ENCODE measurements at regions not wholly inside any gene's neighbourhood (a gene's known extent, or its start where the extent isn't known, plus 50 kb on each side); places are given as distances from the start of the nearest gene placed in this dataset.

DNA sequence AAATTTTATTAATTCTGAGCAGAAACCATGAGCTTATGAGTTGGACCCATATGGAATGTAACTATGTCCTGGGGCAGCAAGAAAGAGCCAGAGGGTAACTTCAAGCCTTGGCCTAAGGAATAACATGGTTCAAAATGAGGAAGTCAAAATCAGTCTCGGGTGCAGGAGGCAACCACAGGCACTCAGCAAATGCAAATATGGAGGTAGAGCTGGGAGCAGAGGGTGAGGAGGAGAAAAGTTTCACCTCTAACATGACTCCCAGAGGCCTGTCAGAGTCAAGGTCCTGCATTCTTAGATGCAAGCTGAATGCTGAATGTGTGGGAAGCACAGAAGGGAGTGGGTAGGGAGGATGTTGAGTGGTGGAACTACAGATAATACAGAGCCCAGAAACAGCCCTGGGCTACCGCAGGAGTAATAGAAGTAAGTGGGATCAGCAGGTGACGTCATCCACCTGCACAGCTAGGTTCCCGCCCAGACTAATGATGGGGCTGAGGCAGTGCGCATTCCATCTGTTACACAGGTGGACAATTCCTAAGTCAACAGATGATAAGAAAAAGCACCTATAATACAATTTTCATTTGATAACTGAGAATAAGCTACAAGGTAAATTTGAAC lies 279.8 kb upstream of the ARRDC4 start:
- no peak for DNase-seq

- DNase-seq = no peak
These were observed 276.7 kb upstream of the ARRDC4 start for GRCh38 chr15:97683831-97684230.

GRCh38 chr15:97684249-97684648 lies 276.3 kb upstream of the ARRDC4 start:
- no peak for DNase-seq

DNA sequence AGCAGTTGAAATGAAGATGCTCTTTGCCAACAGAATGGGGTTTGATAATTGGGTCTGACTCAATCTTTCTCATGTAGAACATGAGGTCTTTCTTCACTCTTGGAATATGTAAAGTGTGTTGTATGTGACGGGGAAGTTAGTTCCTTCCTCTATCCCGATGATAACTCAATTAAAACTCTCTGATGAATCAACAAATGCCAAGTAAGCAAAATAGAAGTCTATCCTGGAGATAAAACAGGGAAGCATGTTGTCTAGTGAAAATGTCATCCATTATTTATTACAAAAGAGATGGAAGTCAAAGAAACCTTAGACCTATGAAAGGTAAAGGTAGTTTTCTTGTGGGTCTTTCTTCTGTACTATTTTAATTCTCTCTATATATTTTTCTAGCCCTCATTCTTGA lies 274.2 kb upstream of the ARRDC4 start:
- DNase-seq = no peak

DNA sequence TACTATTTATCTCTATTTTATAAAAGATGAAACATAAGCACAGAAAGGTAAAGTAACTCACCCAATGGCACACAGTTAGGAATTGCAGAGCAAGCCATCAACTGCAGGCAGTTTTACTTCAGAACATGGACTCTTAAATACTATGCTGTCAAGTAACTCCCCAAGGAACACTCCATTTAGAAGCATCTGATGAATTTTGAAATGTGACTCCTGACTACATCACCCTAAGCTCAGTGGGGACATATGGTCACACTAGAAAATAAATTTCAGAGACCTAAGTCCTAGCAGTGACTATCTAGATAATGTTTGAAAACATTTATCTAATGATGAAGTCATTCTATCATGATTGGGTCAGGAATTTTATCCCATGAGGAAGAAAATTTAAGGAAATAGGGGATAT lies 272.8 kb upstream of the ARRDC4 start:
- no peak for DNase-seq

DNA sequence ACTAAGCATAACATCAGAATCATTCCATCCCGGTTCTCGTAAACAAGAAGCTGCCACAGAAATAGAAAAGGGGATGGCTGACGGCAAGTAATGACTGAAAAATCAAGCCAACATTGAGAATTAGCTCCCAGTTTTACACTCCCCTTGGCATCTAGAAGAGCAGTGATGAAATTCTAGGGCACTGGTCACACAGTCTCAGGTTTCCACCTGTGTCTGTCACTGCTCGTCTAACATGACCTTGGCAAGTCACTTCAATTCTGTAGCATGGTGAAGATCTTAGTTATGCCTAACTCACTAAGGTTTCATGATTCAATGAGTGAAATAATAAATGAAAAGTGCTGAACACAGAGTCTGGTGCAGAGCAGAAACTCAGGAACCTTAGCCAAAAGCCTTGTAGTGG lies 272.3 kb upstream of the ARRDC4 start:
- DNase-seq = no peak

DNA sequence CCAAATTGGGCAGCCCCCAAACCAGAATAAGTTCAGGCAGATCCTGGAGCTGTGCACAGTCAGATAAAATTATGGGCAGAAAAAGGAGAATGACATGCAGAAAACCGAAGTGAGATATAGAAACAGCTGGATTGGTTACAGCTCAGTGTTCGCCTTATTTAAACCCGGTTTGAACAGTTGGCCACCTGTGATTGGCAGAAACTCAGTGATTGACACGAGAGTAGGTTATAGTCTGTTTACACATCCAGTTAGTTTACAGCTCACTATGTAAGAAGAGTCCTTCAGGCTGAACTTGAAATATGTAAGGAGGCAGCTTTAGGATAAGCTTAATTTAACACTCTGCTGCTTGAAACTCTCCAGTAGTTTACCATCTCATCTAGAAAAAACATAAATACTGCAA lies 271.6 kb upstream of the ARRDC4 start:
- no peak for DNase-seq

- no peak for DNase-seq
These were observed 269.4 kb upstream of the ARRDC4 start for GRCh38 chr15:97691078-97691477.

DNA sequence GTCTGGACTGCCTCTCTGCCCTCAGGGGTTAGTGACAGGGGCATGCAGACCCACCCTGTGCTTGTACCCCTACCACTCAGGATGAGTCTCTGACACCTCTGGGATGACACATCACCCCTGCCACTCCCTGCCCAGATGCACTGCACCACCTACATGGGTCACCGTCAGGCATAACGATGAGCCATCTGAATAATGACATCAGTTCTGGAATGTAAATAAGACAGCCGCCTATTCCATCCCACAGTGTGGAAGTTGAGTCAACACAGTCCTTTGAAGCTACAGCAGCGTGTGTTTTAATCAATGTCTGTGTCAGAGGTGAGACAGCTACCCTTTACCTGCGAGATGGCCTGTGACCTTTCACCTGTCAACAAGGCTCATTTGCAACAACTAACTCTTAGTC lies 268.7 kb upstream of the ARRDC4 start:
- DNase-seq = no peak

- no peak for DNase-seq
These were observed 268.0 kb upstream of the ARRDC4 start for GRCh38 chr15:97692301-97693015.

GRCh38 chr15:97694456-97694855 lies 266.0 kb upstream of the ARRDC4 start:
- DNase-seq = no peak

DNA sequence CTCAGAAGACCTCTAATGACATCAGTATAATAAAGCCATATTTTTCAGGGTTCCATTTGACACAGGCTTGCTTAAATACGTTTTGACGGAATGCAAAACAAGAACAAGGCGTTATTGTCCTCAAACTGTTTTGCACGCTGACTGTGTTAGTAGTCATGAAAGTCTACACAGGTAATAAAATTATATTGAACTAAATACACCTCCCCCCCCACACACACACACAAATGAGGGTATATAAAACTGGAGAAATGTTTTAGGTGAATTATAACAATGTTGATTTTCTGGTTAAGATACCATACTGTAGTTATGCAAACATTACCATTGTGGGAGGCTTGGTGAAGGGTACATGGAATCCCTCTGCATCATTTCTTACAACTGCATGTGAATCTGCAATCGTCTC lies 257.1 kb upstream of the ARRDC4 start:
- DNase-seq = no peak

DNA sequence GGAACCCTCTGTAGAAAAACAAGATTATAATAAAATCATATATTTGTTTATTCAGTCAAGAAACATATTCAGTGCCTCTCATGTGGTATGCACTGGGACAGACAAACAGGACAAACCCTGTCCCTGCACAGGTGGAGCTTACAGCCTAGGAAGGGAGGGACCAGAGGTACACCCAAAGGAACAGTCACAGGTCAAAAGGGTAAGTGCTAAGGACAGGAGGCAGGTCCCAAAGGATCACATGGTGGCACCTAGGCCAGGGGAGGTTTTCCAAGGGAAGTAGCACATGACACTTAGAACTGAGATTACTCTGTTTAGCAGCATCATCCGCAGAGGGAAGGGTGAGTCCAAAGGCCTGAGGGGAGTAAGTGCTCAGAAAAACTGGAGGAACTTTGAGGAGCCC lies 254.4 kb upstream of the ARRDC4 start:
- DNase-seq = no peak

GRCh38 chr15:97708252-97708651 lies 252.3 kb upstream of the ARRDC4 start:
- DNase-seq = no peak

GRCh38 chr15:97712530-97712929 lies 248.0 kb upstream of the ARRDC4 start:
- DNase-seq = no peak

- no peak for DNase-seq
These were observed 242.7 kb upstream of the ARRDC4 start for GRCh38 chr15:97717806-97718205.

DNA sequence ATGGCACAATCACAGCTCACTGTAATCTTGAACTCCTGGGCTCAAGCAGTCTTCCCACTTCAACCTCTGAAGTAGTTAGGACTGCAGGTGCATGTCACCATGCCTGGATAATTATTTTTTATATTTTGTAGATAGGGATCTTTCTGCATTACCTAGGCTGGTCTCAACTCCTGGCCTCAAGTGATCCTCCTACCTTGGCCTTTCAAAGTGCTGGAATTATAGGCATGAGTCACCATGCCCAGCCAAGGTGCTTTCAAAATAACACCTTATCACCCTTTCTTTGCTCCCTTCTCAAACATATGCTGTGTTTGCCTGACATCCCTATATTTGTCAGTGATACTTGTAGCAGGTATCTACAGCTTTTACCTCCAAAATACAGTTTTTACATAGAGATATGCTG lies 242.0 kb upstream of the ARRDC4 start:
- DNase-seq = no peak

- no peak for DNase-seq
These were observed 231.7 kb upstream of the ARRDC4 start for GRCh38 chr15:97728791-97729190.

GRCh38 chr15:97729270-97729669 lies 231.2 kb upstream of the ARRDC4 start:
- DNase-seq = no peak

DNA sequence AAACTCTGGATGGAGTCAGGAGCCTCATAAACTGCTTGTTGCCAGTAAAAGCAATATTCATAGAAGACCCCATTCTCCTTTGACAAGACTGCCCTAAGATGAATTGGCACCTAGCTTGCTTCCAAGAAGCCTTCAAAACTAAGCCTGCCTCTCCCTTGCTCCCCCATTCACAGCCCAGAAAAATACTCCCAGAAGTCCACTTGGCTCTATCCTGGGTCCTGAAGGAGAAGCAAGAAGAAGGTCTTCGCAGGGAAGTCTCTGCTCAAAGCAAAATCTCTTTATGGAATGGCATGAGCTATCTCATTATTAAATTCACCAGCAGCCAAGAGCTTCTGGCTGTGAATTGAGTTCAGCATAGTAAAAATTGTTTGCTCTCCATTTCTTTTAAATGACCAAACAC lies 230.2 kb upstream of the ARRDC4 start:
- DNase-seq = no peak

- no peak for DNase-seq
These were observed 228.6 kb upstream of the ARRDC4 start for GRCh38 chr15:97731859-97732258.

DNA sequence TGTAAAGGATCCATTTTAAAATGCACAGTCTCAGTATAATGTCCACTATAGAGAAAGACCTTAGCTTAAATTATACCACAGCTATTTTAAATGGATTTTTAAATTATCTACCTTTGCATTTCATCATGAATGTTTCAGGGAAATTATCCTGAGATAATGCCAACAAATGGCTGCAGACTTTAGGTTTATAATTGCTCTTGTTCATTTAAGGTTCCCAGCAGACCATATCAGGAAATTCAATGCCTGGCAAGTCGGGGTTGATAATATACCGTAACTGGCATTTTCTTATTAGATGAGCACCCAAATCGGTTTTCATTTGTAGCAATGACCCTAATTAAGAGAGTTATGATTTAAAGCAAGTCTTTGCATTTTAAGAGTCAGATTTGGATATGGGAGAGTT lies 227.1 kb upstream of the ARRDC4 start:
- DNase-seq = no peak

- DNase-seq = no peak
These were observed 223.8 kb upstream of the ARRDC4 start for GRCh38 chr15:97736748-97737147.

DNA sequence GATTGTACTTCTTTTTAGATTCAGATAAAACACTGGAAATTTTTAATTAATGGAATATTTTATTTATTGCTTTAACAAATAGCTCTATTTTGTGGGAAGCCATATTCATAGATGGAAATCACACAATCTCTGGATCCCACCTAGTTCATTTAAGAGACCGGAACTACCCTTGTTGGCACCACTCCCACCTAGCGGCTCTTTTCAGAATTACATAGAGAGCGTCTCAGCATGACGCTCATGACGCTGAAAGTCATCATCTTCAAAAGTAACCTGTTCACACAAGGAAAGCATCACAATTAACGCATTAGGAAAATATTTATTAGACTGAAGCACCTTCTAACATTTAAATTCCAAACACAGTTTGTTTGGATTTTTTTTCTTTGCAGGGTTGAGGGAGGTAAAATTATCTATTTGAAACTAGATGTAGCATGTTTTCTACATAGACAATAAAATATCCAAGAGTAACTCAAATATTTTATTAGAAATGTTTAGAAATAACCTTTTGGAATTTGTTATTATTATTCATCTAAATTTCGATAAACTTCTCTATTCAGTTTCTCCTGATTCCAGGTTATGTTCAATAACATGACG lies 214.9 kb upstream of the ARRDC4 start:
- no peak for DNase-seq

- no peak for DNase-seq
These were observed 213.2 kb upstream of the ARRDC4 start for GRCh38 chr15:97747342-97747741.

Measured in CD4-positive, alpha-beta T cell treated with Interleukin-4 for 1 hour (primary cell).